A549 (cell line): ENCODE measurements at regions not wholly inside any gene's neighbourhood (a gene's known extent, or its start where the extent isn't known, plus 50 kb on each side); places are given as distances from the start of the nearest gene placed in this dataset.

Source experiments
- CHD2 ChIP-seq: fragments of 150-350 bp; IDR thresholded peaks from 2 replicates; pipeline ENCODE4 v1.6.1; 2014; ENCODE audit warnings: low read length; ENCODE audit not compliant: partially characterized antibody
- KDM1A ChIP-seq: fragments of 200-600 bp; sonication (generic); IDR thresholded peaks from 2 replicates; pipeline ENCODE4 v1.6.1; 2016; ENCODE audit warnings: low read depth, mild to moderate bottlenecking
- TF ChIP-seq, protein P1 (sequence below): fragments of 200-600 bp; sonication (generic); IDR thresholded peaks from 2 replicates; pipeline ENCODE4 v1.6.1; 2016; ENCODE audit warnings: antibody characterized with exemption, mild to moderate bottlenecking, moderate library complexity
- TF ChIP-seq, protein P2 (sequence below): fragments of >200 bp; sonication (Bioruptor Twin); formaldehyde crosslinking; IDR thresholded peaks from 3 replicates; pipeline ENCODE4 v1.5.1; 2016

GRCh38 chr6:79426625-79427278 lies 110.5 kb downstream of the LCA5 start:
- TF ChIP-seq, protein P1, sequence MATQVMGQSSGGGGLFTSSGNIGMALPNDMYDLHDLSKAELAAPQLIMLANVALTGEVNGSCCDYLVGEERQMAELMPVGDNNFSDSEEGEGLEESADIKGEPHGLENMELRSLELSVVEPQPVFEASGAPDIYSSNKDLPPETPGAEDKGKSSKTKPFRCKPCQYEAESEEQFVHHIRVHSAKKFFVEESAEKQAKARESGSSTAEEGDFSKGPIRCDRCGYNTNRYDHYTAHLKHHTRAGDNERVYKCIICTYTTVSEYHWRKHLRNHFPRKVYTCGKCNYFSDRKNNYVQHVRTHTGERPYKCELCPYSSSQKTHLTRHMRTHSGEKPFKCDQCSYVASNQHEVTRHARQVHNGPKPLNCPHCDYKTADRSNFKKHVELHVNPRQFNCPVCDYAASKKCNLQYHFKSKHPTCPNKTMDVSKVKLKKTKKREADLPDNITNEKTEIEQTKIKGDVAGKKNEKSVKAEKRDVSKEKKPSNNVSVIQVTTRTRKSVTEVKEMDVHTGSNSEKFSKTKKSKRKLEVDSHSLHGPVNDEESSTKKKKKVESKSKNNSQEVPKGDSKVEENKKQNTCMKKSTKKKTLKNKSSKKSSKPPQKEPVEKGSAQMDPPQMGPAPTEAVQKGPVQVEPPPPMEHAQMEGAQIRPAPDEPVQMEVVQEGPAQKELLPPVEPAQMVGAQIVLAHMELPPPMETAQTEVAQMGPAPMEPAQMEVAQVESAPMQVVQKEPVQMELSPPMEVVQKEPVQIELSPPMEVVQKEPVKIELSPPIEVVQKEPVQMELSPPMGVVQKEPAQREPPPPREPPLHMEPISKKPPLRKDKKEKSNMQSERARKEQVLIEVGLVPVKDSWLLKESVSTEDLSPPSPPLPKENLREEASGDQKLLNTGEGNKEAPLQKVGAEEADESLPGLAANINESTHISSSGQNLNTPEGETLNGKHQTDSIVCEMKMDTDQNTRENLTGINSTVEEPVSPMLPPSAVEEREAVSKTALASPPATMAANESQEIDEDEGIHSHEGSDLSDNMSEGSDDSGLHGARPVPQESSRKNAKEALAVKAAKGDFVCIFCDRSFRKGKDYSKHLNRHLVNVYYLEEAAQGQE: no peak
- no peak for TF ChIP-seq CHD2
- TF ChIP-seq, protein P2, sequence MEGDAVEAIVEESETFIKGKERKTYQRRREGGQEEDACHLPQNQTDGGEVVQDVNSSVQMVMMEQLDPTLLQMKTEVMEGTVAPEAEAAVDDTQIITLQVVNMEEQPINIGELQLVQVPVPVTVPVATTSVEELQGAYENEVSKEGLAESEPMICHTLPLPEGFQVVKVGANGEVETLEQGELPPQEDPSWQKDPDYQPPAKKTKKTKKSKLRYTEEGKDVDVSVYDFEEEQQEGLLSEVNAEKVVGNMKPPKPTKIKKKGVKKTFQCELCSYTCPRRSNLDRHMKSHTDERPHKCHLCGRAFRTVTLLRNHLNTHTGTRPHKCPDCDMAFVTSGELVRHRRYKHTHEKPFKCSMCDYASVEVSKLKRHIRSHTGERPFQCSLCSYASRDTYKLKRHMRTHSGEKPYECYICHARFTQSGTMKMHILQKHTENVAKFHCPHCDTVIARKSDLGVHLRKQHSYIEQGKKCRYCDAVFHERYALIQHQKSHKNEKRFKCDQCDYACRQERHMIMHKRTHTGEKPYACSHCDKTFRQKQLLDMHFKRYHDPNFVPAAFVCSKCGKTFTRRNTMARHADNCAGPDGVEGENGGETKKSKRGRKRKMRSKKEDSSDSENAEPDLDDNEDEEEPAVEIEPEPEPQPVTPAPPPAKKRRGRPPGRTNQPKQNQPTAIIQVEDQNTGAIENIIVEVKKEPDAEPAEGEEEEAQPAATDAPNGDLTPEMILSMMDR: no peak
- no peak for TF ChIP-seq KDM1A
